WTC11 (cell line): ENCODE measurements at regions not wholly inside any gene's neighbourhood (a gene's known extent, or its start where the extent isn't known, plus 50 kb on each side); places are given as distances from the start of the nearest gene placed in this dataset.

Experiments used
- ATAC-seq: fragments of 200-7000 bp; cut with Tn5 transposase; 2 replicates; pipeline ENCODE4 v1.10.0; 2021; ENCODE audit warnings: mild to moderate bottlenecking, moderate library complexity
- CTCF ChIA-PET: fragments of 300-600 bp; sonication (Branson Sonifier 250); formaldehyde crosslinking; loops from one replicate; lab custom pipeline; 2021; ENCODE audit warnings: antibody characterized with exemption; lab: Charles Lee
- POLR2A ChIA-PET: fragments of 350-600 bp; sonication (Branson Sonifier 250); formaldehyde crosslinking; loops from one replicate; lab custom pipeline; 2021; ENCODE audit warnings: antibody characterized with exemption; lab: Charles Lee
- DNase-seq: peaks from one replicate; pipeline ENCODE4 v3.0.0; 2021; ENCODE audit warnings: low spot score
- H3K27ac Mint-ChIP-seq: 2 replicates; pipeline ENCODE4 v1.8.0; 2021; ENCODE audit warnings: mixed read lengths
- H3K27me3 Mint-ChIP-seq: 2 replicates; pipeline ENCODE4 v1.8.0; 2021; ENCODE audit warnings: low read depth, mild to moderate bottlenecking, moderate library complexity, mixed read lengths
- H3K36me3 Mint-ChIP-seq: 2 replicates; pipeline ENCODE4 v1.8.0; 2021; ENCODE audit warnings: mixed read lengths
- H3K4me1 Mint-ChIP-seq: 2 replicates; pipeline ENCODE4 v1.8.0; 2022; ENCODE audit warnings: mixed read lengths
- H3K4me3 Mint-ChIP-seq: 2 replicates; pipeline ENCODE4 v1.8.0; 2021; ENCODE audit warnings: mild to moderate bottlenecking, moderate library complexity, mixed read lengths
- H3K9me3 Mint-ChIP-seq: 2 replicates; pipeline ENCODE4 v1.8.0; 2021; ENCODE audit warnings: mixed read lengths
- AR ChIP-seq: fragments of 250-450 bp; sonication (Bioruptor Pico); IDR thresholded peaks from 2 replicates; pipeline ENCODE4 v1.9.0; 2021; ENCODE audit warnings: mild to moderate bottlenecking
- E2F1 ChIP-seq: sonication (generic); formaldehyde crosslinking; IDR thresholded peaks from 2 replicates; pipeline ENCODE4 v1.8.0; 2022; ENCODE audit warnings: mild to moderate bottlenecking, missing genetic modification reagents
- GRHL2 ChIP-seq: fragments of 250-450 bp; sonication (Bioruptor Pico); IDR thresholded peaks from 2 replicates; pipeline ENCODE4 v1.8.0; 2022; ENCODE audit warnings: mild to moderate bottlenecking, moderate library complexity; ENCODE audit not compliant: insufficient replicate concordance, severe bottlenecking
- IRF2 ChIP-seq: sonication (generic); formaldehyde crosslinking; IDR thresholded peaks from 2 replicates; pipeline ENCODE4 v1.8.0; 2022; ENCODE audit warnings: low read depth, missing genetic modification reagents, borderline replicate concordance
- NR1H2 ChIP-seq: sonication (generic); formaldehyde crosslinking; IDR thresholded peaks from 2 replicates; pipeline ENCODE4 v1.9.0; 2021; ENCODE audit warnings: mild to moderate bottlenecking, moderate library complexity, missing genetic modification reagents
- SMAD3 ChIP-seq: sonication (generic); formaldehyde crosslinking; IDR thresholded peaks from 2 replicates; pipeline ENCODE4 v1.8.0; 2022; ENCODE audit warnings: missing genetic modification reagents, mild to moderate bottlenecking, borderline replicate concordance
- SOX15 ChIP-seq: fragments of 250-450 bp; sonication (Bioruptor Pico); IDR thresholded peaks from 2 replicates; pipeline ENCODE4 v1.9.0; 2021; ENCODE audit warnings: mild to moderate bottlenecking
- ZBTB21 ChIP-seq: sonication (generic); formaldehyde crosslinking; IDR thresholded peaks from 2 replicates; pipeline ENCODE4 v1.8.1; 2023; ENCODE audit warnings: mild to moderate bottlenecking, missing genetic modification reagents, borderline replicate concordance
- ZMAT4 ChIP-seq: fragments of 250-450 bp; sonication (Bioruptor Pico); IDR thresholded peaks from 2 replicates; pipeline ENCODE4 v1.9.0; 2021; ENCODE audit warnings: mild to moderate bottlenecking
- ZNF425 ChIP-seq: fragments of 250-450 bp; sonication (Bioruptor Pico); conservative IDR thresholded peaks from 2 replicates; pipeline ENCODE4 v1.9.0; 2021; ENCODE audit warnings: mild to moderate bottlenecking
- TF ChIP-seq, protein P1 (sequence below): fragments of 250-450 bp; sonication (Bioruptor Pico); IDR thresholded peaks from 2 replicates; pipeline ENCODE4 v1.9.0; 2021; ENCODE audit warnings: mild to moderate bottlenecking, borderline replicate concordance
- TF ChIP-seq, protein P2 (sequence below): sonication (generic); formaldehyde crosslinking; IDR thresholded peaks from 2 replicates; pipeline ENCODE4 v1.8.1; 2022; ENCODE audit warnings: mild to moderate bottlenecking, moderate library complexity, missing genetic modification reagents
- TF ChIP-seq, protein P3 (sequence below): sonication (generic); formaldehyde crosslinking; IDR thresholded peaks from 2 replicates; pipeline ENCODE4 v1.8.1; 2023; ENCODE audit warnings: mild to moderate bottlenecking, missing genetic modification reagents

- Mint-ChIP-seq H3K27me3 (peaks cover 31% of the 10 kb centered on the region), H3K4me1 (peaks cover 6% of the 10 kb centered on the region), H3K9me3 (peaks cover 26% of the 10 kb centered on the region), H3K27ac (no peak overlapping the region), H3K36me3 (peaks cover 23% of the 10 kb centered on the region), H3K4me3 (no peak overlapping the region)
- POLR2A ChIA-PET = no interaction called here
- TF ChIP-seq SOX15 (CRISPR knock-in tag) (no peak), E2F1 (no peak), NR1H2 (CRISPR knock-in tag) (no peak), SMAD3 (CRISPR knock-in tag) (no peak)
- CTCF ChIA-PET = no interaction called here
- DNase-seq (no peak), ATAC-seq (no peak)
Measured at GRCh38 chr7:157469181-157470016, 132.6 kb downstream of the DNAJB6 start.

GRCh38 chr7:157470017-157470322, 133.2 kb downstream of the DNAJB6 start:
- no peak for DNase-seq
- H3K9me3 Mint-ChIP-seq = peaks cover 31% of the 10 kb centered on the region
- peaks cover 29% of the 10 kb centered on the region for H3K36me3 Mint-ChIP-seq
- H3K4me1 Mint-ChIP-seq = no peaks in the 10 kb centered on the region
- no peak overlapping the region for H3K27ac Mint-ChIP-seq
- ChIA-PET POLR2A (no interaction called here), CTCF (no interaction called here)
- TF ChIP-seq ZNF425 (CRISPR knock-in tag) = no peak
- TF ChIP-seq, protein P1, sequence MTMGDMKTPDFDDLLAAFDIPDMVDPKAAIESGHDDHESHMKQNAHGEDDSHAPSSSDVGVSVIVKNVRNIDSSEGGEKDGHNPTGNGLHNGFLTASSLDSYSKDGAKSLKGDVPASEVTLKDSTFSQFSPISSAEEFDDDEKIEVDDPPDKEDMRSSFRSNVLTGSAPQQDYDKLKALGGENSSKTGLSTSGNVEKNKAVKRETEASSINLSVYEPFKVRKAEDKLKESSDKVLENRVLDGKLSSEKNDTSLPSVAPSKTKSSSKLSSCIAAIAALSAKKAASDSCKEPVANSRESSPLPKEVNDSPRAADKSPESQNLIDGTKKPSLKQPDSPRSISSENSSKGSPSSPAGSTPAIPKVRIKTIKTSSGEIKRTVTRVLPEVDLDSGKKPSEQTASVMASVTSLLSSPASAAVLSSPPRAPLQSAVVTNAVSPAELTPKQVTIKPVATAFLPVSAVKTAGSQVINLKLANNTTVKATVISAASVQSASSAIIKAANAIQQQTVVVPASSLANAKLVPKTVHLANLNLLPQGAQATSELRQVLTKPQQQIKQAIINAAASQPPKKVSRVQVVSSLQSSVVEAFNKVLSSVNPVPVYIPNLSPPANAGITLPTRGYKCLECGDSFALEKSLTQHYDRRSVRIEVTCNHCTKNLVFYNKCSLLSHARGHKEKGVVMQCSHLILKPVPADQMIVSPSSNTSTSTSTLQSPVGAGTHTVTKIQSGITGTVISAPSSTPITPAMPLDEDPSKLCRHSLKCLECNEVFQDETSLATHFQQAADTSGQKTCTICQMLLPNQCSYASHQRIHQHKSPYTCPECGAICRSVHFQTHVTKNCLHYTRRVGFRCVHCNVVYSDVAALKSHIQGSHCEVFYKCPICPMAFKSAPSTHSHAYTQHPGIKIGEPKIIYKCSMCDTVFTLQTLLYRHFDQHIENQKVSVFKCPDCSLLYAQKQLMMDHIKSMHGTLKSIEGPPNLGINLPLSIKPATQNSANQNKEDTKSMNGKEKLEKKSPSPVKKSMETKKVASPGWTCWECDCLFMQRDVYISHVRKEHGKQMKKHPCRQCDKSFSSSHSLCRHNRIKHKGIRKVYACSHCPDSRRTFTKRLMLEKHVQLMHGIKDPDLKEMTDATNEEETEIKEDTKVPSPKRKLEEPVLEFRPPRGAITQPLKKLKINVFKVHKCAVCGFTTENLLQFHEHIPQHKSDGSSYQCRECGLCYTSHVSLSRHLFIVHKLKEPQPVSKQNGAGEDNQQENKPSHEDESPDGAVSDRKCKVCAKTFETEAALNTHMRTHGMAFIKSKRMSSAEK = no peak
- TF ChIP-seq SOX15 (CRISPR knock-in tag) = no peak
- TF ChIP-seq ZBTB21 (CRISPR knock-in tag) = no peak
- TF ChIP-seq IRF2 (CRISPR knock-in tag) = no peak
- TF ChIP-seq GRHL2 (CRISPR knock-in tag) = no peak
- TF ChIP-seq, protein P2, sequence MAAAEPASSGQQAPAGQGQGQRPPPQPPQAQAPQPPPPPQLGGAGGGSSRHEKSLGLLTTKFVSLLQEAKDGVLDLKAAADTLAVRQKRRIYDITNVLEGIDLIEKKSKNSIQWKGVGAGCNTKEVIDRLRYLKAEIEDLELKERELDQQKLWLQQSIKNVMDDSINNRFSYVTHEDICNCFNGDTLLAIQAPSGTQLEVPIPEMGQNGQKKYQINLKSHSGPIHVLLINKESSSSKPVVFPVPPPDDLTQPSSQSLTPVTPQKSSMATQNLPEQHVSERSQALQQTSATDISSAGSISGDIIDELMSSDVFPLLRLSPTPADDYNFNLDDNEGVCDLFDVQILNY (CRISPR knock-in tag) = no peak
- no peak for TF ChIP-seq ZMAT4 (CRISPR knock-in tag)
- no peak for TF ChIP-seq AR
- TF ChIP-seq, protein P3, sequence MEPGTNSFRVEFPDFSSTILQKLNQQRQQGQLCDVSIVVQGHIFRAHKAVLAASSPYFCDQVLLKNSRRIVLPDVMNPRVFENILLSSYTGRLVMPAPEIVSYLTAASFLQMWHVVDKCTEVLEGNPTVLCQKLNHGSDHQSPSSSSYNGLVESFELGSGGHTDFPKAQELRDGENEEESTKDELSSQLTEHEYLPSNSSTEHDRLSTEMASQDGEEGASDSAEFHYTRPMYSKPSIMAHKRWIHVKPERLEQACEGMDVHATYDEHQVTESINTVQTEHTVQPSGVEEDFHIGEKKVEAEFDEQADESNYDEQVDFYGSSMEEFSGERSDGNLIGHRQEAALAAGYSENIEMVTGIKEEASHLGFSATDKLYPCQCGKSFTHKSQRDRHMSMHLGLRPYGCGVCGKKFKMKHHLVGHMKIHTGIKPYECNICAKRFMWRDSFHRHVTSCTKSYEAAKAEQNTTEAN (CRISPR knock-in tag) = no peak
- no peak overlapping the region for H3K4me3 Mint-ChIP-seq
- no peak for ATAC-seq
- peaks cover 34% of the 10 kb centered on the region for H3K27me3 Mint-ChIP-seq
